ENCODE measurements at regions not wholly inside any gene's neighbourhood (a gene's known extent, or its start where the extent isn't known, plus 50 kb on each side); places are given as distances from the start of the nearest gene placed in this dataset.

GRCh38 chr4:108331905-108332632, 163.3 kb upstream of the LEF1 start:
- H3K4me3 ChIP-seq (ENCODE audit: control insufficient read depth, low read depth, low read length): no peak overlapping the region
- no peak for DNase-seq (ENCODE audit: low read depth)
- no peak for TF ChIP-seq CTCF (IDR thresholded peaks at IDR 0.05; ENCODE audit: control insufficient read depth, insufficient read depth, low read depth, low read length, missing control alignments)

GRCh38 chr4:108328383-108328732, 159.6 kb upstream of the LEF1 start:
- TF ChIP-seq CTCF (IDR thresholded peaks at IDR 0.05; ENCODE audit: control insufficient read depth, insufficient read depth, low read depth, low read length, missing control alignments): no peak
- H3K4me3 ChIP-seq (ENCODE audit: control insufficient read depth, low read depth, low read length): no peak overlapping the region
- no peak for DNase-seq (ENCODE audit: low read depth)

GRCh38 chr4:108327642-108328382, 159.1 kb upstream of the LEF1 start:
- DNase-seq (ENCODE audit: low read depth): no peak
- H3K4me3 ChIP-seq (ENCODE audit: control insufficient read depth, low read depth, low read length): no peak overlapping the region
- no peak for TF ChIP-seq CTCF (IDR thresholded peaks at IDR 0.05; ENCODE audit: control insufficient read depth, insufficient read depth, low read depth, low read length, missing control alignments)

- no peak for TF ChIP-seq CTCF (IDR thresholded peaks at IDR 0.05; ENCODE audit: control insufficient read depth, insufficient read depth, low read depth, low read length, missing control alignments)
- DNase-seq (ENCODE audit: low read depth): no peak
Observed at GRCh38 chr4:108325561-108325960, 156.8 kb upstream of the LEF1 start.

GRCh38 chr4:108324450-108324849, 155.7 kb upstream of the LEF1 start:
- no peak for DNase-seq (ENCODE audit: low read depth)
- no peak for TF ChIP-seq CTCF (IDR thresholded peaks at IDR 0.05; ENCODE audit: control insufficient read depth, insufficient read depth, low read depth, low read length, missing control alignments)
- H3K4me3 ChIP-seq (ENCODE audit: control insufficient read depth, low read depth, low read length): no peak overlapping the region

More at GRCh38 chr4:108325561-108325960, 156.8 kb upstream of the LEF1 start:
- no peak overlapping the region for H3K4me3 ChIP-seq (ENCODE audit: control insufficient read depth, low read depth, low read length)

GRCh38 chr4:108322497-108322896, 153.8 kb upstream of the LEF1 start:
- no peak for DNase-seq (ENCODE audit: low read depth)
- no peak for TF ChIP-seq CTCF (IDR thresholded peaks at IDR 0.05; ENCODE audit: control insufficient read depth, insufficient read depth, low read depth, low read length, missing control alignments)
- no peak overlapping the region for H3K4me3 ChIP-seq (ENCODE audit: control insufficient read depth, low read depth, low read length)
